ENCODE measurements at regions not wholly inside any gene's neighbourhood (a gene's known extent, or its start where the extent isn't known, plus 50 kb on each side); places are given as distances from the start of the nearest gene placed in this dataset.

DNA sequence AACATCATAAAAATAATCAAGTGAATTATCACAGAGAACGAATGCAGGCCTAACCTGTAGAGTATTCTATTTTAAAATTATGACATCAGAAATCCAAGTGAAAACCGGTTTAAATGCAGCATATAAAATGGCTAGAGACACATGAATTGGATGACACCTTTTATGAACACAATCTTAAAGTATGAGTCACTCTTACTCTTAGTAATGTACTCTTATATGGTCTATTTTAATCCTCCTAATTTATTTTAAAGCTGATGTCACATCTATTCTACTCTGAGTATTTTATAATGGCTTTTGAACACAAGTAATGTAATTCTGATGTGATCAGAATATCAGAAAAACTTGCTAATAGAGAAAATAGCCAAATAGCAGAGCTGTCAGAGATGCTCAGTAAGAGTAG, 161.4 kb upstream of the RADX start:
- TF ChIP-seq RAD21 (IDR thresholded peaks at IDR 0.05; ENCODE audit: low read length) (no peak), MXI1 (IDR thresholded peaks at IDR 0.05; ENCODE audit: borderline replicate concordance, low read depth, low read length) (no peak), CTCF (conservative IDR thresholded peaks at IDR 0.05; ENCODE audit: low read depth, low read length) (no peak), MAFK (IDR thresholded peaks at IDR 0.05; ENCODE audit: low read depth, low read length) (no peak), POLR2A (IDR thresholded peaks at IDR 0.05; ENCODE audit: low read depth, low read length) (no peak), NFE2L2 (IDR thresholded peaks at IDR 0.05; ENCODE audit: low read depth, low read length) (no peak)

Measured in IMR-90 (cell line).